Thyroid gland (tissue), 4 donors: ENCODE measurements at regions not wholly inside any gene's neighbourhood (a gene's known extent, or its start where the extent isn't known, plus 50 kb on each side); places are given as distances from the start of the nearest gene placed in this dataset.

Source experiments
- POLR2A ChIP-seq, 2 donors: fragments of 450-650 bp; IDR thresholded peaks; one replicate each; pipeline ENCODE4 v1.6.1; 2017; ENCODE audit warnings: antibody characterized with exemption in 2 of 2, mild to moderate bottlenecking in 2 of 2, moderate library complexity in 1 of 2
- TF ChIP-seq, protein P1 (sequence below), 6 experiments: fragments of 200-600 bp in 3 of 6; fragments of 450-650 bp in 3 of 6; sonication (generic) in 3 of 6; IDR thresholded peaks; one replicate each; pipeline ENCODE4 v1.5.1; 2016 to 2019; ENCODE audit warnings: antibody characterized with exemption in 6 of 6, mild to moderate bottlenecking in 2 of 6, inconsistent platforms in 1 of 6, moderate library complexity in 1 of 6

DNA sequence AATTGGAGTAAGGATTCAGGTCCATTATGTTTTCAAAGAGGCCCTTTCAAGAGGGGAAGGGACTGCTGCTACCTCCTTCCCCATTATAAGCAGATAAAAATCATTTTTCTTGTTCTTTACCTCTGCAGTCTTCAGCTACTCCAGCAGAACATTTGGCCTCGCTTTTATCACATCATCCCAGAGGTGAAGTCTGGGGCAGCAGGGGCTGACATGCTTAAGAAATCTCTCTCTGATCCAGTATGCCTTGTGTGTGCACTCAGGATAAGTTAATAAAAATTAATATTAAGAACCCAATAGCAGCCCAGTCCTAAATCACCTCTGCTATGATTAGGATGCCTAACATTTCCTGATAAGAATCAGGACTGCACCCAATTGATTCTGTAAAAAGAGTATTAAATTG lies 306.9 kb upstream of the NREP start:
- TF ChIP-seq, protein P1, sequence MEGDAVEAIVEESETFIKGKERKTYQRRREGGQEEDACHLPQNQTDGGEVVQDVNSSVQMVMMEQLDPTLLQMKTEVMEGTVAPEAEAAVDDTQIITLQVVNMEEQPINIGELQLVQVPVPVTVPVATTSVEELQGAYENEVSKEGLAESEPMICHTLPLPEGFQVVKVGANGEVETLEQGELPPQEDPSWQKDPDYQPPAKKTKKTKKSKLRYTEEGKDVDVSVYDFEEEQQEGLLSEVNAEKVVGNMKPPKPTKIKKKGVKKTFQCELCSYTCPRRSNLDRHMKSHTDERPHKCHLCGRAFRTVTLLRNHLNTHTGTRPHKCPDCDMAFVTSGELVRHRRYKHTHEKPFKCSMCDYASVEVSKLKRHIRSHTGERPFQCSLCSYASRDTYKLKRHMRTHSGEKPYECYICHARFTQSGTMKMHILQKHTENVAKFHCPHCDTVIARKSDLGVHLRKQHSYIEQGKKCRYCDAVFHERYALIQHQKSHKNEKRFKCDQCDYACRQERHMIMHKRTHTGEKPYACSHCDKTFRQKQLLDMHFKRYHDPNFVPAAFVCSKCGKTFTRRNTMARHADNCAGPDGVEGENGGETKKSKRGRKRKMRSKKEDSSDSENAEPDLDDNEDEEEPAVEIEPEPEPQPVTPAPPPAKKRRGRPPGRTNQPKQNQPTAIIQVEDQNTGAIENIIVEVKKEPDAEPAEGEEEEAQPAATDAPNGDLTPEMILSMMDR (IDR thresholded peaks at IDR 0.05): no peak
- TF ChIP-seq POLR2A (IDR thresholded peaks at IDR 0.05): no peak
